22Rv1 (cell line): ENCODE measurements at regions not wholly inside any gene's neighbourhood (a gene's known extent, or its start where the extent isn't known, plus 50 kb on each side); places are given as distances from the start of the nearest gene placed in this dataset.

Source experiments
- ZFX ChIP-seq: fragments of 450-650 bp; IDR thresholded peaks from 2 replicates; pipeline ENCODE4 v1.6.1; 2017; ENCODE audit warnings: antibody characterized with exemption, borderline replicate concordance
- TF ChIP-seq, protein P1 (sequence below): fragments of 450-650 bp; IDR thresholded peaks from 2 replicates; pipeline ENCODE4 v1.5.1; 2017; ENCODE audit warnings: mild to moderate bottlenecking

- TF ChIP-seq, protein P1, sequence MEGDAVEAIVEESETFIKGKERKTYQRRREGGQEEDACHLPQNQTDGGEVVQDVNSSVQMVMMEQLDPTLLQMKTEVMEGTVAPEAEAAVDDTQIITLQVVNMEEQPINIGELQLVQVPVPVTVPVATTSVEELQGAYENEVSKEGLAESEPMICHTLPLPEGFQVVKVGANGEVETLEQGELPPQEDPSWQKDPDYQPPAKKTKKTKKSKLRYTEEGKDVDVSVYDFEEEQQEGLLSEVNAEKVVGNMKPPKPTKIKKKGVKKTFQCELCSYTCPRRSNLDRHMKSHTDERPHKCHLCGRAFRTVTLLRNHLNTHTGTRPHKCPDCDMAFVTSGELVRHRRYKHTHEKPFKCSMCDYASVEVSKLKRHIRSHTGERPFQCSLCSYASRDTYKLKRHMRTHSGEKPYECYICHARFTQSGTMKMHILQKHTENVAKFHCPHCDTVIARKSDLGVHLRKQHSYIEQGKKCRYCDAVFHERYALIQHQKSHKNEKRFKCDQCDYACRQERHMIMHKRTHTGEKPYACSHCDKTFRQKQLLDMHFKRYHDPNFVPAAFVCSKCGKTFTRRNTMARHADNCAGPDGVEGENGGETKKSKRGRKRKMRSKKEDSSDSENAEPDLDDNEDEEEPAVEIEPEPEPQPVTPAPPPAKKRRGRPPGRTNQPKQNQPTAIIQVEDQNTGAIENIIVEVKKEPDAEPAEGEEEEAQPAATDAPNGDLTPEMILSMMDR: no peak
- no peak for TF ChIP-seq ZFX
Measured at GRCh38 chr2:175843625-175844024, 158.4 kb downstream of the LNPK start.
